Epithelial cell of esophagus (primary cell): ENCODE measurements at regions not wholly inside any gene's neighbourhood (a gene's known extent, or its start where the extent isn't known, plus 50 kb on each side); places are given as distances from the start of the nearest gene placed in this dataset.
A peak's percentile ranks its signal among the peaks of the same experiment; 100 is the strongest.

Experiments used
- DNase-seq: peaks from one replicate; pipeline ENCODE4 v3.0.0; 2010; ENCODE audit warnings: low read depth
- H3K4me3 ChIP-seq: 2 replicates; pipeline ENCODE4 v1.5.1; 2011; ENCODE audit warnings: mild to moderate bottlenecking, low read length, control low read depth
- CTCF ChIP-seq: IDR thresholded peaks from 2 replicates; pipeline ENCODE4 v1.5.1; 2011; ENCODE audit warnings: low read depth, mild to moderate bottlenecking, low read length, control low read depth, inconsistent platforms; ENCODE audit not compliant: insufficient read depth; ENCODE audit errors: missing control alignments

DNA sequence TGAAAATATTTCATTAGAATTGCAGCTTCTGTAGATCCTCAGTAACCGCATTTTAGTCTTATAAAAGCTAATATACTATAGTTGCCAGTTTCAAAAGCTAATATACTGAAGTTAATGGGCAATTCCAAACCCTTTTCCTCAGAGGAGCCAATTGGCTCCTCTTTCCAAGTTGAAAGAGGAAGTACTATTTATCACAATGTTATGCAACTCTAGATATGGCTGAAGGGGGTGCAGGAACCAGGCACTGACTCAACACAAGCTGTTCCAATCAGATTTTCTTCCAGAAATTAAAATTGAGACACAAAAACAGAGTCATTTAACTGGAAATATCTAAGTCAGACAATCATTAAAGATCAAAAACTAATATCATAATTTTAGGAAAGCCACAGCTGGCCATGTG lies 258.9 kb downstream of the PCDH20 start:
- H3K4me3 ChIP-seq: no peak overlapping the region
- DNase-seq: peak; percentile 9
- TF ChIP-seq CTCF: no peak

- DNase-seq: no peak
- H3K4me3 ChIP-seq: no peak overlapping the region
- no peak for TF ChIP-seq CTCF
Observed at GRCh38 chr13:61151062-61151461, 264.6 kb downstream of the PCDH20 start.

- DNase-seq: no peak
- H3K4me3 ChIP-seq: no peak overlapping the region
- TF ChIP-seq CTCF: no peak
Observed at GRCh38 chr13:61149331-61149730, 266.3 kb downstream of the PCDH20 start.

GRCh38 chr13:61148691-61149315 lies 266.8 kb downstream of the PCDH20 start:
- no peak for DNase-seq
- no peak for TF ChIP-seq CTCF
- H3K4me3 ChIP-seq: no peak overlapping the region

DNA sequence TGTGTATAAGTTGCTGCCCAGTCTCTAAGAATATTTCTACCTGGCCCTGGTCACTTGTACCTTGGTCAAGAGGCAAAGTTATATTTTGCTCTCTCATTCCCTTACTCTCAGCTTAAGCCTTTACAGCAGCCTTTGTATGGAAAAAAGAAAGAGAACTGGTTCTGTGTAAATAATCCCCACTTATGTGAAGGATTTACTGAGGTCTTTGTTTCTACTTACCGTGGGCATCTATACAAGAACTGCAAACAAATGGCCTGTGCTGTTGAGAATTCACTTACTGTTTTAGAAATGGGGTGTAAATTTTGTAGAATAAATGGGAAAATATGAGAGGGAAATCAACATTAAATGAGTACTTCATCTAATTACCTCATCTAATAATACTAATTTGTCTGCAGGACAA lies 267.4 kb downstream of the PCDH20 start:
- DNase-seq: no peak
- no peak overlapping the region for H3K4me3 ChIP-seq
- TF ChIP-seq CTCF: no peak

DNA sequence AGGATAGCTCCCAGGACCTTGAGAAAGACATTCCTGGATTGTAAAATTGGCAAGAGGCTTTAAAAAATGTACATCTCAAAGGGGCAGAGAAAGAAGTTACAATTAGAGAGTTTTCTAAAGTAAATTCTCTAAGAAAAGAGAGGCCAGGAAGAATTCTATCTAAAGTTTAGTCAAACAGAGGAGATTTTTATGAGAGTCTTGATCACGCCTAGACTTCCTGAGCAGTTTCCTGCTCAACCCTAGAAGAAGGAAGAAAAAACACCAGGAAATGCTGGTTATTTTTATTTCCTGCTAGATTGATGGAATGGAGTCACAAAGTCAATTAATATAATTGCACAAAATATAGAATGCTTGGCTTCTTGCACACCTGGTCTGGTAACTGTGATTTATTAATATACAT lies 269.1 kb downstream of the PCDH20 start:
- no peak for DNase-seq
- H3K4me3 ChIP-seq: no peak overlapping the region
- no peak for TF ChIP-seq CTCF

- no peak for DNase-seq
- no peak overlapping the region for H3K4me3 ChIP-seq
- no peak for TF ChIP-seq CTCF
Observed at GRCh38 chr13:61146158-61146557, 269.5 kb downstream of the PCDH20 start.
